Myocyte (in vitro differentiated cells): ENCODE measurements at regions not wholly inside any gene's neighbourhood (a gene's known extent, or its start where the extent isn't known, plus 50 kb on each side); places are given as distances from the start of the nearest gene placed in this dataset.

Experiments used
- DNase-seq: peaks from one replicate; pipeline ENCODE4 v3.0.0-alpha.2; 2012; ENCODE audit warnings: low read depth

DNA sequence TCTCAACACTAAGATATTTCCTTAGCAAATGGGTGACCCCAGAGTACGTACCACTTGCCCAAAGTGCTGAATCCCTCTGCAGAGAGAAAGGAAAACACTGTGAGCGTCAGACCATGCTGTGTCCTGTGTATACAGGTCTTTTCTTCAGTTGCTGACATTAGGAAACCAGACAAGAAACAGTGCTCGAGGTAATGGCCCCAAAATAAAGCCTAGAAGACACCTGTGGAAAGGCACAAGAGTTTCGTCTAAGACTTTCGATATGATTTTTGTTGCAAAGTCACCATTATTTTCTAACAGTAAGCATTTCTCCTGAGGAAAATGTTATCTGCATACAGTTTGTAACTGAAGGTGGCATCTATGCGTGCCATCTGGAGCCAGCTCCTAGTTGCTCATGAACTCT is 62.0 kb upstream of the SIMC1 start:
- no peak for DNase-seq

DNA sequence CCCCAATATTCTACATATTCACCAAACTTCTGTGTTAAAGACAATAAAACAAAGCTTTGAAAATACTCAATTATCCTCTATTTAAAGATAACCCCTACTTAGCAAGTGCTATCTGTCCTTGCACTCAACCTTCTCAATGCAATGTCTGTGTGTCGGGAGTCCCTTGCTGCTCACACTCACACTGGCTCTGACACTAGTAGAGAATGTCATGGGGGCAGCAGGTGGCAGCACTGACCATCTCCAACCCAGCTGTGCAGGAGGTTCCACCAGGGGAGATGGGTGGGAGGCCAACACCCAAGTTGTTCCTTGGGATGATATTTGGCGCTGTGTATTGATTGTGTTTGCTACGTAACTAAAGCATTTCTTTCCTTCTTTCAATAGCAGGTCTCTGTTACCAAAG is 59.4 kb upstream of the SIMC1 start:
- no peak for DNase-seq

DNA sequence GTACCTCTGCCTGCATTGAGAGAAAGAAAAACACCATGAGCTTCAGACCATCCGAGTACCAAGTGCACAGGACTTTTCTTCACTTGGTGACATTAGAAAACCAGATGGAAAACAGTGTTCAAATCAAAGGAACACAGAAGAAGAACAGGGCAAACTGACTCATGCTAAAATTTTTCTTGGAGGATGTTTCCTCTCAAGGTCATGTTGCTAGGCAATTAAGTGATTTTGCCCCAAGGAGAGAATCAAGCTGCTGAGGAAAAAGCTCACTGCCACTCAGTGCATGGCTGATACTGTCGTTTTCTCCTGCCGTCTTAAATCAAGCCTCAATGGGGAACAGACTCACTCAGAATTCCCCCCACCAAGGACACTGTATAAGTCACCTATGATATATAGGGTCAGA is 57.9 kb upstream of the SIMC1 start:
- no peak for DNase-seq

DNA sequence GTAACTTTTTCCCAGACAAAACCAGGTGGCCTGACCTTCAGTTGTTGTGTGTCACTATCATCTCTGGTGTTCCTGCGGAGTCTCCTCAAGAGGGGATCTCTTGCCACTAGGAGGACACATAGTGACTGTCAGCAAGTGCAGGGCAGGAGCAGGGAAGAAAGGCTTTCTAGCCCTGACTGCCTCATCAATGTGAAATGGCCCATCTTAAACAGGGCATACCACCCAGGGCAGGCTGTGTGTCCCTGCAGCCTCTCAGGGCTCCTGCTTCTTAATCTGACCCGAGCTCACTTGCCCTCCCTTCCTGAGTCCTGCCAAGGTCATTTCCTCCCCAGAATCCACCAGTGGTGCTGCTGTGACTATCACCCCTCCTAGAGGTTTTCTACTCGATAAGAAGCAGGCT is 57.4 kb upstream of the SIMC1 start:
- no peak for DNase-seq

DNA sequence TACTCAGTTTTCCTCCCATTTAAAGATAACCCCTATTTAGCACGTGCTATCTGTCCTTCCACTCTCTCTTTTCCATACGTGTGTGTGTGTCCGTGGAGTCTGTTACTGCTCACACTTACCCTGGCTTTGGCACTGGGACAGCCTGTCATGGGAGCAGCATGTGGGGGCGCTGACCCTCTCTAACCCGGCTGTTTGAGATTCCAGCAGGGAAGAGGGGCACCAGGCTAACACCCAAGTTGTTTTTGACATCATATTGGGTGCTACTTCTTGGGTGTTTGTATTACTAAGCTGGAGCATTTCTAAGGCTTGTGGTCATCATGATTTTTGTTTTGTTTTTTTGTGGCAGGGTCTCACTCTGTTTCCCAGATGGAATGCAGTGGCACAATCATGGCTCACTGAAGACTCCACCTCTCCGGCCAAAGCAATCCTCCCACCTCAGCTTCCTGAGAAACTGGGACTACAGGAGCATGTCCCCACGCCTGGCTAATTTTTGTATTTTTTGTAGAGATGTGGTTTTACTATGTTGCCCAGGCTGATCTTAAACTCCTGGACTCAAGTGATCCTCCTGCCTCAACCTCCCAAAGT is 56.9 kb upstream of the SIMC1 start:
- no peak for DNase-seq

DNA sequence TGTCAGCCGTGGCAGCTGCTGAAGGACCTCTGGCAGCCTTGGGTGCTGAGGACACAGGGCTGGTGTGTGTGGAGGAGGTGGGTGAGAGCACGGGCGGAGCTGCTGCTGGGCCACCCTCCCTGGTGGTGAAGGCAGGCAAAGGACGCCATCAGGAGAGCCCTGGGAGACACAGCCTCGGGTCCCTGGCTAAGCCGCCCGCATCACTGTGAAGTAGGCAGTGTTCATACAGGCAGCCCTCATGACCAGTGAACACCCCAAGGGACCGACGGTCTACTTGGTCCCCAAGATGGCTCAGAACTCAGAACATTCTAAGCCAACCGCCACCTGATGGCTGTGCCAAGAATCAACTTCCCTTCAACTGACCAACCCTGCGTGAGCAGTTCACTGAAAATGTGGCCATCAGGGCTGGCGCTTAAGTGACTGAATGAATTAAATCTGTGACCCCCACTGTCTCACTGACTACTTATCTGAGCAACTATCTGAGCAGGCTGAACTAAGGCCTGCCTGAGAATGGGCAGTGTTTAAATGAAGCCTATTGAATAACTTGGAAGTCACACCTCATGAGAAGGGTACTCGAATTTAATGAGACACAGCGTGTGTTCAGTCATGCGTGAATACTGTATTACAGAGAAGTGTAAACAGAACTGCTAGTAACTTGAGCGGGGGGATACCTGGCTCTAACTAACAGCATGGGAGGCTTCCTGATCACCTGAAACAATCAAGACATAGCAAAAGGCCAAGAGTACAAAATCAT is 54.7 kb upstream of the SIMC1 start:
- DNase-seq = no peak

DNA sequence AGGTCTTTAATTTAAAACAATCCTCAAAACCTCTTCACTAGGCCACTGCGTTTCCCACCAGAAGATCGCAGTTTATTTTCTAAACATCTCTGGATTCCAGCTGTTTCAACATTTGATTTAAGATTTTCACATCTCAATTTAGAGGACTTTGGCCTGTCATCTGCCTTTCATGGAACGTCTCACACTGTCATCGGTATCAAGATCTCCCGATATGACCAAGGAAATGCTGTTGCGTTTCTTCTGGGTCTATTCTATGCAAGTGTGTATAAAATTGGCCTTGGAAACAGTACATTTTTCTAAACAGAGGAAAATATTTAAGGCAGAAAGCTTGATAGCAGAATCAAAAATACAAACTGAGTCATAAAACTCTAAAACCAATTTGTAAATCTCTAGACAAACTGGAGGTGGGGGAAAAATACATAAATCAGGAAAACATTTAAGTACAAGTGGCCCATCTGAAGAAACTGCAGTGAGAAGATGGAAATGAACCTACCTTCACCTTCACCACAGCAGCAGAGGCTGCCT is 53.6 kb upstream of the SIMC1 start:
- no peak for DNase-seq

DNA sequence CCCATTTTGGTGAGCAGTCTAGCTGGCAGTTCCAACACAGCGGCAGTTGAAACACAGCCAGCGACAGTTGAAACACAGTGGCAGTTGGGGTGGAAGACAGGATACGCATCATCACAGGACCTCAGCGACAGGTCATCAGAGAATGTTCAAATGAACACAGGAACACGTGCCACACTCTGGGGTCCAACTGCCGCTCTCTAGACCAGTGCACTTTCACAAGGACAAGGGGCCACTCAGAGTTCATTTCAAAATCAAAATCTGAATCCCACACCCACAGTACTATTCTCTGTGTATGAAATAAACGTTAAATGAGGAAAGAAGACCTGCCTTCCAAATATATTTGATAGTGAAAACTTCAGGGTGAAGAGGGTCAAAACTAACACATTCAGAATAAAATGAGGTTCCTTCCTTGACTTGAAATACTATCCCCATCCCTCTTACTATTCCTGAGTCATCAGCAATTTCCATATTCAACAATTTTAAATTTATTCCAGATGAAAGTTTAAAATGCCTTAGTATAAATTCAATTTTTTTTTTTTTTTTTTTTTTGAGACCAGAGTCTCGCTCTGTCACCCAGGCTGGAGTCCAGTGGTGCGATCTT is 53.0 kb upstream of the SIMC1 start:
- DNase-seq = no peak

DNA sequence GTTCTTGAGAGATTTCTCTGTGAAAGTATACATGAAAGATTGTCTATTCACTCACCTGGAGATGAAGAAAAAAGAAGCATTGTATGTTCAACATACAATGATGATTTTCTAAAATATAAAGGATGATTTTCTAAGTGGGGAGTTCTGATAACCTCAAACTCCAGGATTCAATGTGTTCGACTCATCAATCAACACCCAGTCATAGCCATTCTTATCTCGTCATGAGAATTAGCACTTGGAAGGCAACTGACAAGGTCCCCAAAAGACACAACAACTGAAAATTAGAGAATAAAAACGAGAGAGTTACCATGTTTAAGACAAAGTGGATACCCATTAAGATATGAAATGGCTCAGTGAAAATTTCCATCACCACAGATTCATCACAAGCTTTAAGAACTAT is 52.1 kb upstream of the SIMC1 start:
- no peak for DNase-seq

DNA sequence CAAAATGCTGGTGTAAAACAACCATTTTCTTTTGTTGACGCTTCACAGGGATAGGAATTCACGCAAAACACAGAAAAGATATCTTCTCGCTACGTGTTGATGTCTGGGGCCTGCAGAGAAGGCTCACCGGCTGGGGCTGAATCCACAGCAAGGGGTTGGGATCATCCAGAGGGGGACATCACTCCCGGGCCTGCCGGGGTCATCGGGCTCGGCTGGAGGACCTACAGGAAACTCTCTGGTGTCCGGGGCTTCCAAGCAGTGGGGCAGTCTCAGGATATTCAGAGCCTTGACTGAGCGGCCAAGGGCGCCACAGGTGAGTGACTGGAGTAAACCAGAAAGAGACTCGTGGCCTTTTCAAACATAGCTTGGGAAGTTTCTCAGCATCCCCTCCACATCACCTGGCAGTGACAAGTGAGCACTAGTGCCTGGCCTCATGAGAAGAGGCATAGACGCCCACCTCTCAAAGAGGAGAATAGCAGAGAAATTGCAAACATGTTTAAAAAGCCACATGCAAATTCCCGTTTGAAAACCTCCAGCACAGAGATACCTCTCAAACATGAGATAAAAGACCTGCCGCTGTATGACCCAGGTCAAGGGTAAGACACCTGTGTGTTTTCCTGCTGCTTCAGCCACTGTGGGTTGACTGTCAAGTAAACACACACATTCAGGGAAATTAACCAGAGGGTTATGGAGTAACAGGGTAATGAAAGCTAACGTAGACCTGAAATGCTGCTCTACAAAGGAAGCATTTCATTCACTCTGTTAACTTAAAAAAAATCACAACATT is 50.8 kb upstream of the SIMC1 start:
- no peak for DNase-seq

DNA sequence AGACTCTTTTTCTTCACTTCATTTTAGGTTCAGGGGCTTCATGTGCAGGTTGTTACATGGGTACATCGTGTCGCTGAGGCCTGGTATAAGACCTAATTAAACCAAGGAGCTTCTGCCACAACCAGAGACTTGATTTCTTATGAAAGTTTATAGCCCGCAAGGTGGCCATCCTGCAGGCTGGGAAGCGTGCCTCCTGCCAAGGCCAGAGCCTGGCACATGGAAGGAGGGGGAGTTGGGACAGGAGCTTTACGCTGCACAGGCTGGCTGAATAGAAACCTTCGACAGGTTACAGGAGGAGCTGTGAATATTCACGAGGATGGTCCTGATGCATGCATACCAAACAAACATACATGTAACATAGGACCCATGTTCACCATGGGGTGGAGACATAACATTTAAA is 50.1 kb upstream of the SIMC1 start:
- no peak for DNase-seq
